IMR-90 (cell line): ENCODE measurements at regions not wholly inside any gene's neighbourhood (a gene's known extent, or its start where the extent isn't known, plus 50 kb on each side); places are given as distances from the start of the nearest gene placed in this dataset.

Experiments used
- ATAC-seq: fragments of 200-7000 bp; cut with Tn5 transposase; 2 replicates; pipeline ENCODE4 v1.9.1; 2020; ENCODE audit warnings: low read depth, mild to moderate bottlenecking, moderate library complexity
- BruUV-seq: library from RNA; stranded (reverse); fragments of 400-500 nt; replicated peaks from 2 replicates; lab custom pipeline; 2021; lab: Mats Ljungman, UMichigan
- CTCF ChIA-PET: fragments of 300-600 bp; formaldehyde crosslinking; extraction: SDS; loops from one replicate; lab custom pipeline; 2021; ENCODE audit warnings: antibody characterized with exemption; lab: Yijun Ruan, JAX
- POLR2A ChIA-PET: fragments of 300-600 bp; sonication (Branson Sonifier 250); formaldehyde crosslinking; loops from one replicate; lab custom pipeline; 2022; ENCODE audit warnings: antibody characterized with exemption; ENCODE audit not compliant: unreplicated experiment; lab: Charles Lee
- DNase-seq: peaks from one replicate; pipeline ENCODE4 v3.0.0; 2013
- H2AFZ ChIP-seq: replicated peaks from 2 replicates; pipeline ENCODE3; 2013; ENCODE audit warnings: low read length, mild to moderate bottlenecking; ENCODE audit not compliant: poor library complexity
- H2AK5ac ChIP-seq: 2 replicates; pipeline ENCODE4 v1.6.1; 2013; ENCODE audit warnings: low read depth, low read length, inconsistent platforms
- H2AK9ac ChIP-seq: replicated peaks from 2 replicates; pipeline ENCODE3; 2013; ENCODE audit warnings: mild to moderate bottlenecking, low read depth, low read length, moderate library complexity; ENCODE audit not compliant: poor library complexity
- H2BK120ac ChIP-seq: 2 replicates; pipeline ENCODE4 v1.6.1; 2013; ENCODE audit warnings: low read depth, low read length, inconsistent platforms
- H2BK15ac ChIP-seq: 3 replicates; pipeline ENCODE4 v1.6.1; 2013; ENCODE audit warnings: low read depth, low read length, inconsistent platforms
- H2BK20ac ChIP-seq: 2 replicates; pipeline ENCODE4 v1.6.1; 2013; ENCODE audit warnings: low read depth, mild to moderate bottlenecking, inconsistent platforms, low read length, moderate library complexity
- H2BK5ac ChIP-seq: 2 replicates; pipeline ENCODE4 v1.6.1; 2013; ENCODE audit warnings: mild to moderate bottlenecking, low read depth, low read length, inconsistent platforms; ENCODE audit not compliant: poor library complexity, severe bottlenecking
- H3K14ac ChIP-seq: replicated peaks from 2 replicates; pipeline ENCODE4 v1.6.1; 2013; ENCODE audit warnings: low read depth, low read length, inconsistent platforms
- H3K18ac ChIP-seq: 2 replicates; pipeline ENCODE4 v1.6.1; 2013; ENCODE audit warnings: low read depth, low read length, control low read depth
- H3K23ac ChIP-seq: 2 replicates; pipeline ENCODE4 v1.6.1; 2013; ENCODE audit warnings: low read depth, low read length, inconsistent platforms
- H3K27ac ChIP-seq: 2 replicates; pipeline ENCODE4 v1.5.1; 2013; ENCODE audit warnings: mild to moderate bottlenecking, control low read depth, low read length; ENCODE audit not compliant: insufficient read depth
- H3K27me3 ChIP-seq: 2 replicates; pipeline ENCODE4 v1.6.1; 2013; ENCODE audit warnings: low read length; ENCODE audit not compliant: control insufficient read depth, insufficient read depth
- H3K36me3 ChIP-seq: 2 replicates; pipeline ENCODE4 v1.6.1; 2013; ENCODE audit warnings: low read length, mixed read lengths; ENCODE audit not compliant: control insufficient read depth, insufficient read depth
- H3K4ac ChIP-seq: 2 replicates; pipeline ENCODE4 v1.6.1; 2013; ENCODE audit warnings: low read depth, low read length, inconsistent platforms
- H3K4me1 ChIP-seq: 2 replicates; pipeline ENCODE4 v1.6.1; 2013; ENCODE audit warnings: low read length, mixed read lengths; ENCODE audit not compliant: control insufficient read depth, insufficient read depth
- H3K4me2 ChIP-seq: 2 replicates; pipeline ENCODE4 v1.6.1; 2013; ENCODE audit warnings: low read depth, mild to moderate bottlenecking, control low read depth, low read length, moderate library complexity
- H3K4me3 ChIP-seq: 2 replicates; pipeline ENCODE4 v1.5.1; 2013; ENCODE audit warnings: low read depth, mild to moderate bottlenecking, control low read depth, low read length, moderate library complexity; ENCODE audit not compliant: insufficient read depth
- H3K56ac ChIP-seq: 2 replicates; pipeline ENCODE4 v1.6.1; 2013; ENCODE audit warnings: low read length, inconsistent platforms; ENCODE audit not compliant: insufficient read depth; ENCODE audit errors: extremely low read depth
- H3K79me1 ChIP-seq, 2 experiments: 2 replicates each; pipeline ENCODE4 v1.6.1; 2013; ENCODE audit warnings: low read length in 2 of 2, inconsistent platforms in 1 of 2, low read depth in 1 of 2
- H3K9ac ChIP-seq: 2 replicates; pipeline ENCODE4 v1.6.1; 2013; ENCODE audit warnings: low read depth, low read length, control low read depth
- H3K9me1 ChIP-seq: 2 replicates; pipeline ENCODE4 v1.6.1; 2013; ENCODE audit warnings: low read length, inconsistent platforms; ENCODE audit not compliant: insufficient read depth
- H3K9me3 ChIP-seq: 2 replicates; pipeline ENCODE4 v1.6.1; 2013; ENCODE audit warnings: low read length; ENCODE audit not compliant: control insufficient read depth, insufficient read depth
- H4K20me1 ChIP-seq: 2 replicates; pipeline ENCODE4 v1.6.1; 2013; ENCODE audit warnings: low read length, inconsistent platforms; ENCODE audit not compliant: insufficient read depth
- H4K5ac ChIP-seq: 2 replicates; pipeline ENCODE4 v1.6.1; 2013; ENCODE audit warnings: mild to moderate bottlenecking, low read depth, low read length, control low read depth
- H4K8ac ChIP-seq, 2 experiments: 2 replicates each; pipeline ENCODE4 v1.6.1; 2013; ENCODE audit warnings: low read depth in 2 of 2, low read length in 2 of 2, control low read depth in 1 of 2, inconsistent platforms in 1 of 2
- H4K91ac ChIP-seq: 2 replicates; pipeline ENCODE4 v1.6.1; 2013; ENCODE audit warnings: low read depth, low read length, inconsistent platforms; ENCODE audit not compliant: insufficient read depth
- CEBPB ChIP-seq: IDR thresholded peaks from 2 replicates; pipeline ENCODE4 v1.6.1; 2012; ENCODE audit warnings: low read depth, low read length, improper control_type of control experiment
- FOS ChIP-seq: fragments of 150-350 bp; IDR thresholded peaks from 2 replicates; pipeline ENCODE4 v1.6.1; 2016; ENCODE audit warnings: low read depth, low read length
- NFE2L2 ChIP-seq: fragments of 150-350 bp; IDR thresholded peaks from 2 replicates; pipeline ENCODE4 v1.6.1; 2016; ENCODE audit warnings: low read depth, mild to moderate bottlenecking, low read length
- RAD21 ChIP-seq: IDR thresholded peaks from 2 replicates; pipeline ENCODE4 v1.6.1; 2012; ENCODE audit warnings: low read length, improper control_type of control experiment
- RFX5 ChIP-seq: IDR thresholded peaks from 2 replicates; pipeline ENCODE4 v1.8.0; 2012; ENCODE audit warnings: low read depth, mild to moderate bottlenecking, low read length, moderate library complexity
- SMC3 ChIP-seq: fragments of 150-350 bp; IDR thresholded peaks from 2 replicates; pipeline ENCODE4 v1.6.1; 2016; ENCODE audit warnings: low read depth, mild to moderate bottlenecking, antibody characterized with exemption, low read length, moderate library complexity
- WGBS, 2 experiments: methylation state at CpG; one replicate each; pipeline versions ENCODE4 v1.1.5 to v1.1.7; 2013; ENCODE audit warnings: missing lambda C conversion rate in 2 of 2; ENCODE audit not compliant: insufficient read length in 1 of 2; ENCODE audit errors: extremely low coverage in 2 of 2; 5-methylcytosine and 5-hydroxymethylcytosine counted together
- dilution Hi-C: fragments of 300-500 bp; cut with HindIII; formaldehyde crosslinking; loops from one replicate; pipeline ENCODE4 v1.14.3; 2018; ENCODE audit warnings: low sequenced_read_pairs; ENCODE audit not compliant: unreplicated experiment
- in situ Hi-C: fragments of 300-500 bp; cut with MboI; formaldehyde crosslinking; loops from 3 replicates; pipeline ENCODE4 v1.14.3; 2019; ENCODE audit warnings: low sequenced_read_pairs, inconsistent platforms, mixed read lengths
- intact Hi-C: fragments of 100-400 bp; cut with micrococcal nuclease; formaldehyde crosslinking; loops from 2 replicates; pipeline ENCODE4 v1.10.0; 2022

DNA sequence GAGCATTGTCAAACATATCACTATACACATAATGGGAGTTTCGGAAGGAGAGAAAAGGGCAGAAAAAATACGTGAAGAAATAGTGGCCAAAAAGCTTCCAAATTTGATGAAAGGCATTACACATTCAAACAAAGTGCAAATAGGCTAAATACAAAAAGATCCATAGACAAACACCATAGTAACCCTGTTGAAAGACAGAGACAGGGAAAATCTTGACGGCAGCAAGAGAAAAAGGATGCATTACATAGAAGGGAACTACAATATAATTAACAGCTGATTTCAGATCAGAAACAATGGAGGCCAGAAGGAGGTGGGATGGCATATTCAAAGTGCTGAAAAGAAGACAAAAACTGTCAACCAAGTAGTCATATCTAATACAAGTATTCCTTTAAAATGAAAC, 170.8 kb downstream of the MRPL14 start:
- TF ChIP-seq NFE2L2 (no peak), RFX5 (no peak), SMC3 (no peak), CEBPB (no peak), FOS (no peak), RAD21 (no peak)
- Histone ChIP-seq H3K4me1 (peaks cover 4% of the 10 kb centered on the region), H3K9ac (no peak overlapping the region), H4K8ac (no peak overlapping the region), H2BK20ac (no peak overlapping the region), H3K36me3 (no peaks in the 10 kb centered on the region), H4K20me1 (no peaks in the 10 kb centered on the region), H3K4me3 (no peak overlapping the region), H2AFZ (no peak overlapping the region), H4K91ac (no peak overlapping the region), H4K5ac (no peak overlapping the region), H3K18ac (no peak overlapping the region), H2BK5ac (no peak overlapping the region), H3K27me3 (peaks cover 2% of the 10 kb centered on the region; the same call in 1 of the 2 replicates), H3K9me3 (no peaks in the 10 kb centered on the region), H3K9me1 (no peaks in the 10 kb centered on the region; the same call in 1 of the 2 replicates), H2BK15ac (no peak overlapping the region), H3K27ac (no peak overlapping the region), H2AK9ac (no peak overlapping the region), H3K23ac (no peak overlapping the region), H2BK120ac (no peak overlapping the region), H3K4ac (no peak overlapping the region), H2AK5ac (no peak overlapping the region), H3K14ac (no peak overlapping the region), H3K4me2 (no peak overlapping the region), H3K56ac (no peak overlapping the region), H3K79me1 (no peaks in the 10 kb centered on the region)
- intact Hi-C loops = loop anchor here (10.0 kb wide), 1 partner anchor 292 kb away; no protein-coding TSS in a partner anchor
- in situ Hi-C loops = no loop called here
- ATAC-seq (no peak), DNase-seq (no peak)
- dilution Hi-C loops = no loop called here
- POLR2A ChIA-PET = no interaction called here
- WGBS, 2 experiments = no CpG with 5 or more reads among the region's 3 CpGs
- BruUV-seq = no TSS peak
- CTCF ChIA-PET = interaction anchor here (1.1 kb wide), 1 partner anchor 188 kb away, joined by 3 read pairs; no protein-coding TSS in a partner anchor
